Neural cell (in vitro differentiated cells): ENCODE measurements at regions not wholly inside any gene's neighbourhood (a gene's known extent, or its start where the extent isn't known, plus 50 kb on each side); places are given as distances from the start of the nearest gene placed in this dataset.

Experiments
- H2AFZ ChIP-seq: fragments of 200-600, 300-800 bp; sonication (generic), shearing (Covaris generic); 2 replicates; pipeline ENCODE4 v1.6.0; 2014; ENCODE audit warnings: low read depth, mild to moderate bottlenecking, antibody characterized with exemption, low read length, moderate library complexity
- H3F3A ChIP-seq: fragments of 200-600 bp; shearing (Covaris generic); 2 replicates; pipeline ENCODE4 v1.6.1; 2016; ENCODE audit warnings: mild to moderate bottlenecking, moderate library complexity, mixed read lengths, antibody characterized with exemption, low read length; ENCODE audit not compliant: insufficient read depth, poor library complexity, severe bottlenecking
- H3K27ac ChIP-seq: fragments of 200-600, 300-800 bp; sonication (generic), shearing (Covaris generic); 2 replicates; pipeline ENCODE4 v1.5.1; 2014; ENCODE audit warnings: mild to moderate bottlenecking, low read length, moderate library complexity
- H3K27me3 ChIP-seq: fragments of 300-800, 200-600 bp; sonication (generic), shearing (Covaris generic); 2 replicates; pipeline ENCODE4 v1.6.0; 2014; ENCODE audit warnings: mild to moderate bottlenecking, low read depth, low read length, moderate library complexity; ENCODE audit not compliant: insufficient read depth
- H3K36me3 ChIP-seq: fragments of 300-800, 200-600 bp; sonication (generic), shearing (Covaris generic); 2 replicates; pipeline ENCODE4 v1.5.1; 2014; ENCODE audit warnings: mild to moderate bottlenecking, antibody characterized with exemption, low read length, moderate library complexity; ENCODE audit not compliant: insufficient read depth
- H3K4me2 ChIP-seq: fragments of 300-800, 200-600 bp; sonication (generic), shearing (Covaris generic); 2 replicates; pipeline ENCODE4 v1.6.0; 2014; ENCODE audit warnings: mild to moderate bottlenecking, low read length
- H3K4me3 ChIP-seq: fragments of 300-800, 200-600 bp; sonication (generic), shearing (Covaris generic); 2 replicates; pipeline ENCODE4 v1.5.1; 2014; ENCODE audit warnings: mild to moderate bottlenecking, low read length, moderate library complexity
- H3K79me2 ChIP-seq: fragments of 200-600 bp; shearing (Covaris generic); replicated peaks from 2 replicates; pipeline ENCODE4 v1.6.0; 2014; ENCODE audit warnings: mild to moderate bottlenecking, low read length, moderate library complexity; ENCODE audit not compliant: insufficient read depth
- H3K9ac ChIP-seq: fragments of 300-800, 200-600 bp; sonication (generic), shearing (Covaris generic); 2 replicates; pipeline ENCODE4 v1.6.1; 2016; ENCODE audit warnings: mild to moderate bottlenecking, low read length, mixed read lengths
- H3K9me2 ChIP-seq: fragments of 200-600 bp; shearing (Covaris generic); 2 replicates; pipeline ENCODE4 v1.6.1; 2016; ENCODE audit warnings: mild to moderate bottlenecking, low read length, mixed read lengths; ENCODE audit not compliant: insufficient read depth
- H3K9me3 ChIP-seq: fragments of 200-600, 300-800 bp; sonication (generic), shearing (Covaris generic); 2 replicates; pipeline ENCODE4 v1.6.1; 2016; ENCODE audit warnings: mild to moderate bottlenecking, mixed run types, low read length, moderate library complexity, mixed read lengths
- H4K20me1 ChIP-seq: fragments of 200-600 bp; shearing (Covaris generic); 2 replicates; pipeline ENCODE4 v1.6.1; 2016; ENCODE audit warnings: mild to moderate bottlenecking, mixed run types; ENCODE audit not compliant: insufficient read depth
- EP300 ChIP-seq: fragments of 450-650 bp; conservative IDR thresholded peaks from 2 replicates; pipeline ENCODE4 v1.6.1; 2014; ENCODE audit warnings: antibody characterized with exemption, mild to moderate bottlenecking, moderate library complexity; ENCODE audit not compliant: poor library complexity, severe bottlenecking
- EZH2 ChIP-seq: fragments of 200-600, 300-800 bp; shearing (Covaris generic), sonication (generic); IDR thresholded peaks from 2 replicates; pipeline ENCODE4 v1.6.1; 2014; ENCODE audit warnings: antibody characterized with exemption, low read length, borderline replicate concordance, mild to moderate bottlenecking; ENCODE audit not compliant: insufficient read depth, poor library complexity, severe bottlenecking
- MXI1 ChIP-seq: fragments of 450-650 bp; conservative IDR thresholded peaks from 2 replicates; pipeline ENCODE4 v1.6.1; 2014; ENCODE audit warnings: antibody characterized with exemption, mild to moderate bottlenecking; ENCODE audit not compliant: poor library complexity, severe bottlenecking
- POLR2AphosphoS5 ChIP-seq: IDR thresholded peaks from 2 replicates; pipeline ENCODE4 v1.6.1; 2012
- RAD21 ChIP-seq: fragments of 450-650 bp; conservative IDR thresholded peaks from 2 replicates; pipeline ENCODE4 v1.6.1; 2014; ENCODE audit warnings: antibody characterized with exemption, mild to moderate bottlenecking, moderate library complexity
- SMC3 ChIP-seq: fragments of 450-650 bp; conservative IDR thresholded peaks from 2 replicates; pipeline ENCODE4 v1.6.1; 2014; ENCODE audit warnings: antibody characterized with exemption, mild to moderate bottlenecking, moderate library complexity; ENCODE audit not compliant: poor library complexity
- TAF1 ChIP-seq: IDR thresholded peaks from 2 replicates; pipeline ENCODE4 v1.6.1; 2012; ENCODE audit warnings: low read depth
- TF ChIP-seq, protein P1 (sequence below): IDR thresholded peaks from 2 replicates; pipeline ENCODE4 v1.6.1; 2012; ENCODE audit warnings: borderline replicate concordance
- TF ChIP-seq, protein P2 (sequence below): fragments of 450-650 bp; IDR thresholded peaks from 2 replicates; pipeline ENCODE4 v1.5.1; 2014; ENCODE audit warnings: antibody characterized with exemption, mild to moderate bottlenecking, moderate library complexity; ENCODE audit not compliant: poor library complexity, severe bottlenecking

DNA sequence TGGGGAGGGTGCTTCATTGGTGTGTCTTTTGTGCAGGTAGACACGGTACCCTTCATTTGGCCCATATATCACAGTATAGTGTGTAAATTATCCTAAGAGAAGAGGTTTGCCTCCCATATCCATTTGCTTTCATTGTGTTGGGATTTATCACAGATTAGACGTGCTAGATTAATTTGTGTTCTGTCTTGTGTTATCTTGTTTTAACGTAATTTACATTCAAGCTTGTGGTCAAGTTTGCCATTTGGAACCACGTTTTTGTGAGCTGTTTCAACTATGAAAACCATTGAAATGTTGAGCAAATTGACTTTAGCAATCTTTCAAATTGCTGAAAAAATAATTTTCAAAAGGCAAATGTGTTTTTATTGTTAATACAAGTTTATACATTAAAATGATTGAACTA is 1826.5 kb downstream of the SLITRK5 start:
- Histone ChIP-seq H3K4me2 (no peak overlapping the region), H3K27me3 (no peaks in the 10 kb centered on the region), H3F3A (no peaks in the 10 kb centered on the region), H3K27ac (no peak overlapping the region), H3K36me3 (no peaks in the 10 kb centered on the region), H4K20me1 (no peaks in the 10 kb centered on the region), H3K4me3 (no peak overlapping the region), H3K9ac (no peak overlapping the region), H3K79me2 (no peaks in the 10 kb centered on the region), H3K9me2 (no peaks in the 10 kb centered on the region), H3K9me3 (no peaks in the 10 kb centered on the region), H2AFZ (no peak overlapping the region)
- TF ChIP-seq MXI1 (no peak), EZH2 (no peak), POLR2AphosphoS5 (no peak), TAF1 (no peak), SMC3 (no peak), RAD21 (no peak), EP300 (no peak)
- TF ChIP-seq, protein P1, sequence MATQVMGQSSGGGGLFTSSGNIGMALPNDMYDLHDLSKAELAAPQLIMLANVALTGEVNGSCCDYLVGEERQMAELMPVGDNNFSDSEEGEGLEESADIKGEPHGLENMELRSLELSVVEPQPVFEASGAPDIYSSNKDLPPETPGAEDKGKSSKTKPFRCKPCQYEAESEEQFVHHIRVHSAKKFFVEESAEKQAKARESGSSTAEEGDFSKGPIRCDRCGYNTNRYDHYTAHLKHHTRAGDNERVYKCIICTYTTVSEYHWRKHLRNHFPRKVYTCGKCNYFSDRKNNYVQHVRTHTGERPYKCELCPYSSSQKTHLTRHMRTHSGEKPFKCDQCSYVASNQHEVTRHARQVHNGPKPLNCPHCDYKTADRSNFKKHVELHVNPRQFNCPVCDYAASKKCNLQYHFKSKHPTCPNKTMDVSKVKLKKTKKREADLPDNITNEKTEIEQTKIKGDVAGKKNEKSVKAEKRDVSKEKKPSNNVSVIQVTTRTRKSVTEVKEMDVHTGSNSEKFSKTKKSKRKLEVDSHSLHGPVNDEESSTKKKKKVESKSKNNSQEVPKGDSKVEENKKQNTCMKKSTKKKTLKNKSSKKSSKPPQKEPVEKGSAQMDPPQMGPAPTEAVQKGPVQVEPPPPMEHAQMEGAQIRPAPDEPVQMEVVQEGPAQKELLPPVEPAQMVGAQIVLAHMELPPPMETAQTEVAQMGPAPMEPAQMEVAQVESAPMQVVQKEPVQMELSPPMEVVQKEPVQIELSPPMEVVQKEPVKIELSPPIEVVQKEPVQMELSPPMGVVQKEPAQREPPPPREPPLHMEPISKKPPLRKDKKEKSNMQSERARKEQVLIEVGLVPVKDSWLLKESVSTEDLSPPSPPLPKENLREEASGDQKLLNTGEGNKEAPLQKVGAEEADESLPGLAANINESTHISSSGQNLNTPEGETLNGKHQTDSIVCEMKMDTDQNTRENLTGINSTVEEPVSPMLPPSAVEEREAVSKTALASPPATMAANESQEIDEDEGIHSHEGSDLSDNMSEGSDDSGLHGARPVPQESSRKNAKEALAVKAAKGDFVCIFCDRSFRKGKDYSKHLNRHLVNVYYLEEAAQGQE, result no peak
- TF ChIP-seq, protein P2, sequence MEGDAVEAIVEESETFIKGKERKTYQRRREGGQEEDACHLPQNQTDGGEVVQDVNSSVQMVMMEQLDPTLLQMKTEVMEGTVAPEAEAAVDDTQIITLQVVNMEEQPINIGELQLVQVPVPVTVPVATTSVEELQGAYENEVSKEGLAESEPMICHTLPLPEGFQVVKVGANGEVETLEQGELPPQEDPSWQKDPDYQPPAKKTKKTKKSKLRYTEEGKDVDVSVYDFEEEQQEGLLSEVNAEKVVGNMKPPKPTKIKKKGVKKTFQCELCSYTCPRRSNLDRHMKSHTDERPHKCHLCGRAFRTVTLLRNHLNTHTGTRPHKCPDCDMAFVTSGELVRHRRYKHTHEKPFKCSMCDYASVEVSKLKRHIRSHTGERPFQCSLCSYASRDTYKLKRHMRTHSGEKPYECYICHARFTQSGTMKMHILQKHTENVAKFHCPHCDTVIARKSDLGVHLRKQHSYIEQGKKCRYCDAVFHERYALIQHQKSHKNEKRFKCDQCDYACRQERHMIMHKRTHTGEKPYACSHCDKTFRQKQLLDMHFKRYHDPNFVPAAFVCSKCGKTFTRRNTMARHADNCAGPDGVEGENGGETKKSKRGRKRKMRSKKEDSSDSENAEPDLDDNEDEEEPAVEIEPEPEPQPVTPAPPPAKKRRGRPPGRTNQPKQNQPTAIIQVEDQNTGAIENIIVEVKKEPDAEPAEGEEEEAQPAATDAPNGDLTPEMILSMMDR, result no peak

GRCh38 chr13:89502286-89502685 is 1831.1 kb downstream of the SLITRK5 start:
- Histone ChIP-seq H3K4me3 (no peak overlapping the region), H3K79me2 (no peaks in the 10 kb centered on the region), H3K9me3 (no peaks in the 10 kb centered on the region), H2AFZ (no peak overlapping the region), H3K36me3 (no peaks in the 10 kb centered on the region), H3K27ac (no peak overlapping the region), H3F3A (no peaks in the 10 kb centered on the region), H3K9me2 (no peaks in the 10 kb centered on the region), H3K27me3 (no peaks in the 10 kb centered on the region), H3K9ac (no peak overlapping the region), H4K20me1 (no peaks in the 10 kb centered on the region), H3K4me2 (no peak overlapping the region)
- TF ChIP-seq EZH2 (no peak), RAD21 (no peak), MXI1 (no peak), POLR2AphosphoS5 (no peak), EP300 (no peak), TAF1 (no peak), SMC3 (no peak)
- TF ChIP-seq, protein P2, result no peak
